Left ventricle myocardium inferior (tissue), 1 donor: ENCODE measurements at regions not wholly inside any gene's neighbourhood (a gene's known extent, or its start where the extent isn't known, plus 50 kb on each side); places are given as distances from the start of the nearest gene placed in this dataset.
A peak's percentile ranks its signal among the peaks of the same experiment; 100 is the strongest.

Experiments used
- DNase-seq: peaks from one replicate; pipeline ENCODE4 v3.0.0-alpha.2; 2020
- H3K27ac ChIP-seq: fragments of 200-600 bp; replicated peaks from 2 replicates; pipeline ENCODE4 v1.8.0; 2021
- H3K27me3 ChIP-seq: fragments of 200-600 bp; 2 replicates; pipeline ENCODE4 v1.8.0; 2021; ENCODE audit warnings: low read depth
- H3K36me3 ChIP-seq: fragments of 200-600 bp; 2 replicates; pipeline ENCODE4 v1.8.0; 2021
- H3K4me1 ChIP-seq: fragments of 200-600 bp; 2 replicates; pipeline ENCODE4 v1.8.0; 2021
- H3K4me3 ChIP-seq: fragments of 200-600 bp; 2 replicates; pipeline ENCODE4 v1.8.0; 2021; ENCODE audit warnings: mild to moderate bottlenecking, moderate library complexity
- H3K9me3 ChIP-seq: fragments of 200-600 bp; replicated peaks from 2 replicates; pipeline ENCODE4 v1.8.0; 2021
- intact Hi-C: fragments of 100-400 bp; cut with micrococcal nuclease; formaldehyde crosslinking; loops from one replicate; pipeline ENCODE4 v1.11.0; 2022
- TF ChIP-seq, protein P1 (sequence below): fragments of 200-600 bp; IDR thresholded peaks from 2 replicates; pipeline ENCODE4 v1.8.0; 2021; ENCODE audit warnings: antibody characterized with exemption, mild to moderate bottlenecking, borderline replicate concordance
- donor health status: DM: no; HTN: yes; CAD: no; lungs with severe emphysema.

DNA sequence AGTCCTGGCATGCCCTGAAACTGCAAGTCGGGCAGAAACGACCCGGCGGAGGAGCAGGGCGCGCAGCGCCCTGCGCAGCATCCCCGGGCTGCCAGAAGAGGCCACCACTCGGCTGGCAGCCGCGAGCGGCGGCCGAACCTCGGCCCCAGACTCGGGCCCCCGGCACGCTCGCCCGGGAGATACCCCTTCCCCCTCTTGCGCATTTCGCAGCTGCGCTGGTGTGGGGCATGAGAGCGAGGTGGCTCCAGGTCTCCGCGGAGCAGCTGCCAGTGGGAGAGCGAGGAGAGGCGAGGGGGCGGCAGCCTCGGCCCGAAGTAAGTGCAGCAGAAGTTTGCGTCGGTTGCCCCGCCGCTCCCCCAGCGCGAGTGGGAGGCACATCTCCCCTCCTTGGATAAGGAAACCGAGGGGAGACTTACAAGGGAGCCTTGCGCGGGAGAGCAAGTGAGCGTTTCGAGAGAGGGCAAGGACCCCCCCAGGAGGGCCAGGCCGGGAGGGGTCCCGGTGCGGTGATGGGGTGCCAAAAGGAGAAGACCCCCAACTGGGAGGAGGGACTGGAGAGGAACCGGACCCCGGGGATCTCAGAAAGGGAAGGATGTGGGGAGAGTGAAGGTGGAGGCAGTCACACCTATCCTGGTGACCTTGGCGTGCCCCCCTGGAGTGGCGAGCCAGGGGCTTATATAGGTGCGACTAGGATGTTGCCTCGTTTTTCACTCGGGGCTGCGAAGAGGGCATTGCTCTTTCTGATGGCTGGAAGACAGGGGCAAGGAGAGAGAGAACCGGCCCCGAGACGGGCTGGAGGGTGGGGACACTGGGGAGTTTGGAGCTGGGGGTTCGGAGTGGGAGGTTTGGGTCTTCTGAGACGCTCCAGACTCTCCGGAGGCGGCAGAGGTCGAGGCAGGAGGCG lies 256.3 kb downstream of the OTUD1 start:
- H3K27me3 ChIP-seq = peaks cover 93% of the 10 kb centered on the region
- no peak overlapping the region for H3K27ac ChIP-seq
- peaks cover 30% of the 10 kb centered on the region for H3K4me1 ChIP-seq
- H3K36me3 ChIP-seq = no peaks in the 10 kb centered on the region
- no peaks in the 10 kb centered on the region for H3K9me3 ChIP-seq
- intact Hi-C loops = no loop called here
- DNase-seq = no peak
- TF ChIP-seq, protein P1, sequence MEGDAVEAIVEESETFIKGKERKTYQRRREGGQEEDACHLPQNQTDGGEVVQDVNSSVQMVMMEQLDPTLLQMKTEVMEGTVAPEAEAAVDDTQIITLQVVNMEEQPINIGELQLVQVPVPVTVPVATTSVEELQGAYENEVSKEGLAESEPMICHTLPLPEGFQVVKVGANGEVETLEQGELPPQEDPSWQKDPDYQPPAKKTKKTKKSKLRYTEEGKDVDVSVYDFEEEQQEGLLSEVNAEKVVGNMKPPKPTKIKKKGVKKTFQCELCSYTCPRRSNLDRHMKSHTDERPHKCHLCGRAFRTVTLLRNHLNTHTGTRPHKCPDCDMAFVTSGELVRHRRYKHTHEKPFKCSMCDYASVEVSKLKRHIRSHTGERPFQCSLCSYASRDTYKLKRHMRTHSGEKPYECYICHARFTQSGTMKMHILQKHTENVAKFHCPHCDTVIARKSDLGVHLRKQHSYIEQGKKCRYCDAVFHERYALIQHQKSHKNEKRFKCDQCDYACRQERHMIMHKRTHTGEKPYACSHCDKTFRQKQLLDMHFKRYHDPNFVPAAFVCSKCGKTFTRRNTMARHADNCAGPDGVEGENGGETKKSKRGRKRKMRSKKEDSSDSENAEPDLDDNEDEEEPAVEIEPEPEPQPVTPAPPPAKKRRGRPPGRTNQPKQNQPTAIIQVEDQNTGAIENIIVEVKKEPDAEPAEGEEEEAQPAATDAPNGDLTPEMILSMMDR = no peak
- H3K4me3 ChIP-seq = peak overlapping the region; percentile 57

DNA sequence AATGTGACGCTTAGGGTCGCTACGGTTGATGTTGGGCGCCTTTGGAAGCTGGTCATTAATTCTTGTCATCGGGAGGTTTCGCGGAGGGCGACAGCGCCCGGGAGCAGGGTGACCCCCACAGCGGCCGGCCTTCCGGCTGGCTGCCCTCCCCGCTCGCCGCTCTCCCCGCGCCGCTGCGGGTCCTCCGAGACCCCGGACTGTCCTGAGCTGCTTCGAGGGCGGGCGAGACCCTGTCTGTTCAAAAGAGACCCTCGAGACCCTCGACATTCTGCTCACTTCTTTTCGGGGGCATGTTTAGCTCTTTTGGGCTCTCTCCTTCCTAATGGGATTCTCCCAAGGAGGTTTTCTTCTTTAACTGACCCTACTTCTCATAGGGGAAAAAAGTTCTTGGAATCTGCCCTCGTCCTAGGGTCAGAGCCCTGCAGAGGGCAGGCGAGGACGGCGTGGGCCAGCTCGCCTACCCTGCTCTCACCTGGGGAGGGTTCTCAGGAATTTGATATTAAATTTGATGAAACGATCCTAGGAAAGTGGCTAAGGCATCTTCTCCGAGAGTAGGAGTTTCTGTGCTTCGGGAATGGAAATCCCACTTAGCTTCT lies 257.0 kb downstream of the OTUD1 start:
- TF ChIP-seq, protein P1 = no peak
- intact Hi-C loops = no loop called here
- Histone ChIP-seq H3K4me1 (peaks cover 30% of the 10 kb centered on the region), H3K27me3 (peaks cover 91% of the 10 kb centered on the region), H3K4me3 (peak overlapping the region; percentile 57), H3K27ac (no peak overlapping the region), H3K9me3 (no peaks in the 10 kb centered on the region), H3K36me3 (no peaks in the 10 kb centered on the region)
- no peak for DNase-seq

DNA sequence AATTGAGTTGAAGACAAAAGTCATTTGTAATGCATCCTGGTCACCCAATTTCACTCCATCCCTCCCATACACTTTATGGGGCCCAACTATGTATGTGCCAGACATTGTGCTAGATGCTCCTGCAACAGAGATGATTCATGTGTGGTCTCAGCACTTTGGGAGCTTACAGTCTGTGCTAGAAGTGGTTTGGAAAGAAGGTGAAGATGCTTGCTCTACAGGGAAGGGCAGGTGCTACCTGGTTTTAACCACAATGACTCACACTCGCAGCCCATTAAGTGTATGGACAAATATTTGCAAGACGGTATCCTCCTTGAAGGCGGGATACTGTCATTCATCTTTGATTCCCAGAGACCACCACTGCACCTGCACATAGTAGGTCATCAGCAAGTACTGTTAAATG lies 257.6 kb downstream of the OTUD1 start:
- TF ChIP-seq, protein P1 = no peak
- intact Hi-C loops = no loop called here
- Histone ChIP-seq H3K4me1 (peaks cover 30% of the 10 kb centered on the region), H3K9me3 (no peaks in the 10 kb centered on the region), H3K27me3 (peaks cover 92% of the 10 kb centered on the region), H3K27ac (no peak overlapping the region), H3K36me3 (no peaks in the 10 kb centered on the region), H3K4me3 (no peak overlapping the region)
- no peak for DNase-seq

DNA sequence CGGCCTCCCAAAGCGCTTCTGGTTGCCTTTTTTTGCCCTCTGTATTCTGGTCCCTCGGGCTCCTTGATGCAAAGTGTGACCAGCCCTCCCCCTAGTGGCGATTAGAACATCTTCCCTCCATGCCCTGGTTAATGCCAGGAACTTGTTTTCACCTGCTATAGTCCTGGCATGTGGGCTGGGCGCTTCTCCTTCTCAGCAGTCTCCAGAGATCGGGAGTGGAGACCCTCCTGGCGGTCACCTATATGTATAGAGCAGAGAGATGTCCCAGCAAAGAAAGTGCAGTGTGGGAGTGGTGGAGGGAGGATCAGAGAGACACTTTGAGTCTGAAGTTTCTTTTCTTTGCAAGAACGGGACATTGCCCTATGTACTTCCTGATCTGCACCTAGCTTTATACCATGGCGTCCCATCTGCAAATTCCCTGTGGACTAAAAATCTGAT lies 264.1 kb downstream of the OTUD1 start:
- intact Hi-C loops = no loop called here
- H3K27ac ChIP-seq = no peak overlapping the region
- peak; percentile 22 for DNase-seq
- no peaks in the 10 kb centered on the region for H3K4me1 ChIP-seq
- no peaks in the 10 kb centered on the region for H3K36me3 ChIP-seq
- H3K27me3 ChIP-seq = peaks cover 53% of the 10 kb centered on the region
- TF ChIP-seq, protein P1 = peak; percentile 74
- peaks cover 22% of the 10 kb centered on the region for H3K9me3 ChIP-seq
- no peak overlapping the region for H3K4me3 ChIP-seq

DNA sequence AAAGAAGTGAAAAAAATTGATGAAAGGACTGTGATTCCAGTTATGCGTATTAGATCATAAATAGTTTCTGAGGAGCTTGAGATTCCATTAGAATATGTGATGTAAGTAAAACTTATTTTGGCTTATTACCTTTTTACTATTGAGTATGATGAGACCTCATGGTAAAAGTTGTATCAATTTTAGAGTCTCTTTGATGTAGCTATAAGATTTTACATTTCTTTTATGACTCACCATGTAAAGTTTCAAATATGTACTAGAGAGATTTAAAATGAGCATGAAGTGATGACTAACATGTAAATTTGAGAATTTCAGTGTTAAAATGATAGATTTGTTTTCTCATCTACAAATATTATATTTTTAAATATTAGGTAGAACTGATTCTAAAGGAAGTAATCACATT lies 276.5 kb downstream of the OTUD1 start:
- H3K4me3 ChIP-seq = no peak overlapping the region
- no peak overlapping the region for H3K27ac ChIP-seq
- DNase-seq = no peak
- TF ChIP-seq, protein P1 = no peak
- no peaks in the 10 kb centered on the region for H3K4me1 ChIP-seq
- peaks cover 23% of the 10 kb centered on the region for H3K27me3 ChIP-seq
- no peaks in the 10 kb centered on the region for H3K36me3 ChIP-seq
- no peaks in the 10 kb centered on the region for H3K9me3 ChIP-seq
- intact Hi-C loops = no loop called here
